GM19023 (cell line): ENCODE measurements at regions not wholly inside any gene's neighbourhood (a gene's known extent, or its start where the extent isn't known, plus 50 kb on each side); places are given as distances from the start of the nearest gene placed in this dataset.

Source experiments
- ATAC-seq: cut with Tn5 transposase; IDR thresholded peaks from one replicate; pipeline ENCODE4 v1.9.1; 2021; ENCODE audit warnings: mild to moderate bottlenecking, moderate library complexity; ENCODE audit not compliant: unreplicated experiment

DNA sequence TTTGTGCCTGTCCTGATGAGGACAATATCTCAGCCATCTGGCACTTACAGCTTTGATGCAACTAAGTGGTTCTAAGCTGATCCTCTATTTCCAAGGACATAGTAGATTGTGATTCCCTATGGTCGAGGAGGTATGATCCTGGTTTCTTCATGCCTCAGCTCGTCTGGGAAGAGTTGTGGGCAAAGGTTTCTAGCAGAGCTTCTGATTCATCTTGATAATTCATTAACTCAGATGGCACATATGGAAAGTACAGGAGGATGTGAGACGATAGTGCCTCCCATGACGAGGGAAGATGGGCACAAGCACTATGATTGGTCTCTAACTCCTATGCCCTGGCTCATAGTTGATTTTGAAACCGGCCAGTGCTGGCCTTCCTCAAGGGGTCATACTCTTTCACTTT lies 334.2 kb upstream of the SEMA6D start:
- ATAC-seq, result no peak

DNA sequence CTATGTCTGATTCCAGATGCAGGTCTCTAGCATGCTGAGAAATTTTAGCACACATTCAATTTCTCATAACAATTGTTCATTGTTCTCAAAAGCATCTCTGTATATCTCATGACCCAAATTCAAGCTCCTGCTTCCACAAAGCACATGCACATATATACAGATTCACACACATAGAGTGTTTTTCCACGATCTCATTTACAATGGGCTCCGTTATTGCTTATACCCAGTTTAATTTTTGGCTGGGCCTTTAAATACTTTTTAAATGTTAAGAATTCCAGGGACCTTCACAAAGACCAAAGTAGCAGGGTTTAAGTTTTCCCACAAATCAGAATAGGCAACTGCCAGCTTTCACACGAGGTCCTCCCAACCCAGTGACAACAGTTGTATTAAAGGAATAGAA lies 333.5 kb upstream of the SEMA6D start:
- ATAC-seq, result no peak

DNA sequence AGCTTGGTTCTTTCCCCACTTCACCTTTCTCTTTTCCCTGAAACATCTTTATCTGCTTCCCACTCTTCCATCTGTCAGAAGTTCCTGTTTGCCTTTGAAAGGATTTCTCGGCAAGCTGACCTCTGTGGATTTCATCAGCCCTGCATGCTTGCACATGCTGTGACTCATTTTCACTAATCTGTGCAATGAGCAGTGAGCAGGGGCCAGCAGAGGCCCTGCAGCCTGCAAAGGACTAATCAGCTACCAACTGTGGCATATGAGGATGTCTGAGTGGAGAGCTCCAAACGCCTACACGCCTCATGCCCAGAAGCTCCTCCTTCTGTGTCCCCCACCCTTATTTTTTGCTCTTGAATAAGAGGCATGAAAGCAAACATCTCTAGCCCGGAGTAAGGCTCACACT lies 333.0 kb upstream of the SEMA6D start:
- ATAC-seq, result no peak

DNA sequence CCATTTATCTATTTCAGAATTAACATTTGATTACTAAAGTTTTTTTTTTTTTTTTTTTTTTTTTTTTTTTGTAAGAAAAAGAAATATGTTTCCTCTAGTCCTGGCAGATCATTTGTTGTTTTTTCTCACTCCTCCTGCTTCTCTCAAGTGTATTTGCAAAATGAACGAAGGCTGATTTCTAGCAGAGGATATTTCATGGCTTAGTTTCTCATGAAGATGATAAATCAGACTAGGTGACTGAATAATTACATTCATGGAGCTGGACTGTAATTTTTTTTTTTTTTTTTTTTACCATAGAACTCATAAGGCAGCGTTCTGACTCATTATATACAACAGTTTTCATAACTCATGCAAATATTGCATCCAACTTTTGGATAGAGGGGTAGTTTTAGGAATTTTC lies 332.5 kb upstream of the SEMA6D start:
- ATAC-seq, result no peak

DNA sequence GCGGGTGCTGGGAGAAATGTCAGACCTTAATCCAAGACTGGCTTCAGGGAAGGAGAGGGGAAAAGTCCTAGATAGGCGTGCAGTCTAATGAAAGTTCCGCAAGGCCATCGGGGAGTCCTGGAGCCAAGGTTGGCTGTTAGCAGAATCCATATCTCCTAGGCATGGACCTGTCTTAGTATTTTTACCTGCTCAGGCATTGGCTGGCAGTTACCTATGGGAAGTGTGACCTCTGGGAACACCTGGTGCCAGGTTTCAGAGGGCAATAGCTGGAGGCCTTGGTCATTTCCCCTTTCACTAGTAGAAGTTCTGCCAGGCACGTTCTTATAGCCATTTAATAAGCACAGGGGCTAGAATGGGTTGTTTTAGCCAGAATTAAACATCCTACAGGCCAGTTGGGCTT lies 330.8 kb upstream of the SEMA6D start:
- no peak for ATAC-seq

DNA sequence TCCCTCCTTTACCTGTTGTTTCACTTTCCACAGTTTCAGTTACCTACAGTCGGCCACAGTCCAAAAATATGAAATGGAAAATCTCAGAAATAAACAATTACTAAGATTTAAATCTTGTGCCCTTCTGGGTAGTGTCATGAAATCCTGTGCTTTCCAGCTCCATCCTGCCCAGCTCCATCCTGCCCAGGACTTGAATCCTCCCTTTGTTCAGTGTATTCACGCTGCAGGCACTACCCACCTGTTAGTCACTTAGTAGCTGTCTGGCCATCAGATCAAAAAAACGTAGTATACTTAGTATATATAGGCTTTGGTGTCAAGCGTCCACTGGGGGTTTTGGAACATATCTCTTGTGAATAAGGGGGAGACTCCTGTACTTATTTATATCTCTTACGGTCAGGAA lies 329.0 kb upstream of the SEMA6D start:
- ATAC-seq, result no peak

DNA sequence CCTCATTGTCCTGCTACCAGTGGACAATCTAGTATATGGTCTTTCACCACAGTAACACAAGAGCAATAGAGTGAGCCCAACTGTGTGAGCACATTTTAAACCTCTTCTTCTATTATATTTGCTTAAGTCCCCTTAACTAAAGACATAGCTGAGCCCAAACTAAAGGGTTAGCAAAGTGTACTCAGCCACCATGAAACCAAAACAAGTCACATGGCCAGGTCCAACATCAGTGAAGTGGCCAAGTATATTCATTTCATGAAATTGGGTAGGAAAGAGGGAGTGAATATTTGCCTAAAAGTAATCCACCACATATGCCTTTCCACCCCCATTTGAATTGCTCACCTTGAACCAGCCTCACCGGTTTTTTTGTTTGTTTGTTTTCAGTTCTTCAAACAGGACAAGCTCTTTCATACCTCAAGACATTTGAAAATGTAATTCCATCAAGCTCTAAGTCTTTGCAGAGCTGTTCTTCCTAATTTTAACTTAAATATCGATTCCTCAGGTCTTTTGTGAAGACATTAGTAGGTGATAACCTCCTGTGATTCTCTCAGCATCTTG lies 327.0 kb upstream of the SEMA6D start:
- no peak for ATAC-seq

DNA sequence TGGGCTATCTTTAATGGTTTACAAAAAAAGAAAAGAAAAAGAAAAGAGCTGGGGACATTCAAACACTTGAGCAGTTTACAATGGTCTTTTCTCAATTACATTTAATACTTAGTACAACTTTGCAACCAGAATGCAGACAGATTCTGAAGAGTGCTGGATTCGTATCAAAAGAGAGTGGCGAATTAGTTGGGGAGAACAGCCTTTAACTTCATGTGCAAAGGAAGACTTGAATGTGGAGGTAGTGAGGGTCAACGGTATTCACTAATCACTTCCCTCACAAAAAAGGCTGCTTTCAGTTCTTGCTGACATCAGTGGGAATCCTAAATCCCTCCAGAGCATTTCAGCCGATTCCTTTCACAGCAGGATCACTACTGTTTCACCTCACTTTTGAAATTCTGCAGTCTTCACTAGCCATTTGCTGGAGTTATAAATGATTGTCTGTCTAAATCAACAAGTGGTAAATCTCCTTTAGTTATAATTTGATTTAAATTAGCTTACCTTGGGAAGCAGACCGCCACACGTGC lies 323.0 kb upstream of the SEMA6D start:
- ATAC-seq, result no peak

DNA sequence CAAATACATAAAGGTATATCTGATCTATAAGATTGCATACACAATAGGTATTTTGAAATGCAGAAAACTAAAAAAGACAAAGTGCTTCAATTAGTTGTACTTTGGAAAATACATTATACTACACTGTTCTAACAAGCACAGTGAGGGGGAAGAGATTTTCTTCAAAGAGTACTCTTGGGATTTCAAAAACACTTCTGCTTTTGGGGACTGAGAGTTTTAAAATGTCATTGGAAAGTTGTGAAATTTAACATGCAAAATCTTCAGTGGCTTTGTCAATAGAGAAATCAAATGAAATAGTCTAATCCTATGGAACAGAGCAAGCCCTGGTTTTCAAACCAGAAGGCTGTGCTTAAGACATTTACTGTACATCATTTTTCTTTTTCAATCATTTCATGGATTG lies 322.2 kb upstream of the SEMA6D start:
- no peak for ATAC-seq

DNA sequence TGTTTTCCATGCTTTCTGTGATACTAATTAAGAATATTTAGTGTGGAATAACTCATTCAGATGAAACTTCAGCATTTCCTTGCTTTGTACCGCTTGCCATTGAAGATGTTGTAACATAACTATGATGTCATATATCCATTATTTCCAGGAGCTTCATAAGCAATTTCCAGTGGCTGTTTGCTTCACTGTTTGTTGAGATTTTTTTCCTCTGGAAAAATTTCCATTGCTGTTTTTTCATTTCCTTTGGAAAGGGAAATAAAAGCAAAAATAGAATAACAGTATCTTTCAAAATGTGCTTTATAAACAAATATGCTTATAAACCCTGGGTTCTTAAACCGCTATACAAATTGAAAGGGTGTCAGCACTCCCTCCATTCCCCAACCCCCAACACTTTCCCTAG lies 319.6 kb upstream of the SEMA6D start:
- ATAC-seq, result no peak

DNA sequence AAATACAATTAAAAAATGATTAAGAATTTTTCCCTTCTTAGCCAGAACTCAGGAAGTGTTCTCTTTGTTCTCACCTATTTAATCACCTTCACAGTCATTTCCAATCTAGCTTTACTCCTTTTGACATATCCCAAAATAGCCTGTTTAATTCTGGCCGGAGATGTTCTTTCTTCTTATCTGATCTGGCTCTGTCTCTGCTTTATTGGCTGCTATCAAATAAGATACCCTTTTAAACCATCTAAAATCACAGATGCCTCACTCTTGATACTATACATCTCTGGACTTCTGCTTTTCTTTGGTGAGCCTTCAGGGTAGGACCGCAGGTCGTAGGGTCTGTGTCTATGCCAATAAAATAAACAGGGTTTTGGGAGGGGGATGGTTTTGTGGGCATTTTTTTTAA lies 319.2 kb upstream of the SEMA6D start:
- ATAC-seq, result no peak

DNA sequence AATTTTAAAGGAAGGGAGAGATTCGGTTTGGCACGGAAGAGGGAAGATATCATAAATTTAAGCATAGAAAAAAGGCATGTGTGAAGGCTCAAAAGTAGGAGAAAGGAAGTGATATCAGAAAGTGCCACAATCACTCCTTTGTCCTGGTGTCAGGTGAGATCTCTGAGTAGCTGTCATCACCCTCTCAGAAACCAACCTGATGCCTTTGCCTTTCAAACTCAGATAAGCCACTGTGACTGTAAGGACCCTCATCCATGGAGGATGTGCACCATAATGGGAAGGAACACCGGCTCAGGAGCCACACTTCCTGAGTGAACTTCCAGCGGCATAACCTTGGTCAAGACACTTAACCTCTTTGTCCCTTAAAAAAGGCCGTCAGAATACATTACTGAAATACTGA lies 318.7 kb upstream of the SEMA6D start:
- ATAC-seq, result no peak

DNA sequence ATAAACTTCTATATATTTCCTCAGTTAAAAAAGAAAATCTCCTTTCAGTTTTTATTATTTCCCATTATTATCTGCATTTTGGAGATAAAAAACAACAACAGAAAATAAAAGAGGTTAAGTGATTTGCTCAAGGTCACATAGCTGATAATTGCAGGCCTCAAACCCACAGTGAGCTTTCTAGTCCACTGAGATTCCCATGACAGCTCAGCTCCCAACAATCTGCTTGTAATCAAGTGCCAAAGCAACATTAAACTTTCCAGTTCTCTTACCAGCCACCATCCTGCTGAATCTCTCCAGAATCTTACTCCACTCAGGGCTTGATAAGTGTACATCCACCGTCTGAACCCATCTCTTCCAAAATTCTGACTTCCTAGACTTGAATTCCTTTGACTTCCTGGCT lies 318.2 kb upstream of the SEMA6D start:
- ATAC-seq, result no peak

DNA sequence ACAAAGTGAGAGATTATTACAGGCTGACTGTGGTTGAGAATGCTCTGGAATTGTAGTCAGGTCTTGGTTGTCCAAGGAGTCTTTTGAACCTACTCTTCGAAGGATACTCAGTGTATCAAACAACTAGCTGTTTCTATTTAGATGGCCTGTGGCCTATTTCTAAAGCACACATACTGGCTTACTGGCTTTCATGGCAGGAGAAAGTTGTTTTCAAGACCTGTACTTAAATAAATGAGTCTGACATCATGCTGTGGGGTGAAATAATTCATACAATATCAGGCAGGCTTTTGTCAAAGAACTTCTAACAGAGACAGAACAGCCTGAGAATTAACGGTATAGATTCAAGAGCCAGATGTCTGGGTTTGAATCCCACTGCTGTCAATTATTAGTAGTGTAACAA lies 316.7 kb upstream of the SEMA6D start:
- ATAC-seq, result no peak

DNA sequence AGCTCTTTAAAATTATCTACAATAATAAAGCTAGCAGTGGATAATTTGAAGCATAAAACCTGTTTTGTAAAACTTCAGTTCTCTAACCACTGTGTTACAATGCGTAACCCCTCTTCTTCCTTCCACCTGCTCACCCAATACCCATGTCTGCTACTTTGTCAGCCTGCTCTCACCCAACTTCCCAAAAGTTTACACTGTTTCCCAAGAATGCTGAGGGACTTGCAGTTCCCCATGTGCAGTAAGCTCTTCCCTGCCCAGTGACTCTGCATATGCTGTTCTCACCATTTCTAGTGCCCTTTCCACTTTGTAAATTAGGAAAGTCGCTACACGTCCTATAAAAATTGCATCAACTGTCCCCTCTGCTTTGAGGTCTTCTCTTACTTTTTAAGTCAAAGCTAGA lies 315.9 kb upstream of the SEMA6D start:
- ATAC-seq, result no peak

DNA sequence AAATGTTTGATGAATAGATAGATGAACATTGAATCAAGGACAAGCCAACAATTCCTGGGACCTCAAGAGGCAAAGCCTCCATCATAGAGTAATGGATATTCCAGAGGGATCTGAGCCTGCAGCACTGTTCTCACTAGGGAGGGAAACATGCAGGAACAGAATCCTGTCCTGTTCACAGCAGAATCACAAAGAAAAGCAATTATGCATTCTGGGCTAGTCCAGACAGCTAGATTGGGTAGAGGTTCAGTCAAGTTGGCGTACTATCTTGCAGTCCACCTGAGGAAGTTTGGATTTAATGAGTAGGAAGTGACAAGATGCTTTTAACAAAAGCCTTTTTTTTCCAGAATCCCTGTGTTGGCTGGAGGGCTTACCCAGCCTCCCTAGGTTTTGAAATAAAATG lies 314.5 kb upstream of the SEMA6D start:
- ATAC-seq, result no peak

DNA sequence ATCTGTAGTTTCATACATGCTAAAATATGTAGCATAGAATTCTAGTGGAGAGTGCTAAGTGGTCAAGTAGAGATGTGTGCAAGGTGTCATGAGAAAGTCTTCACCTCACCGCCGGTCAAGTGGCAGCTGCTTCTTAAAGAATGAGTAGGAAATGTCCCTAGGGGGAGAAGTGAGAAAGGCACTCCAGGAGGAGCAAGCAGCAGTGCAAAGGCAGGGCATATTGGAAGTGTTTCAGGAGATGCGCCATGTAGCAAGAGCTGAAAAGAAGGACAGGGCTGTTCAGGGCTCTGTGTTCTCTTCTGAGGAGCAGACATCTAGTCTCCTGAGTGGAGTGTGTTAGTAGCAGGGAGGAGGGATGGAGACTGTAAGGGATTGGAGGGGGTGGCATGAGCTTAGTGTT lies 312.4 kb upstream of the SEMA6D start:
- no peak for ATAC-seq

DNA sequence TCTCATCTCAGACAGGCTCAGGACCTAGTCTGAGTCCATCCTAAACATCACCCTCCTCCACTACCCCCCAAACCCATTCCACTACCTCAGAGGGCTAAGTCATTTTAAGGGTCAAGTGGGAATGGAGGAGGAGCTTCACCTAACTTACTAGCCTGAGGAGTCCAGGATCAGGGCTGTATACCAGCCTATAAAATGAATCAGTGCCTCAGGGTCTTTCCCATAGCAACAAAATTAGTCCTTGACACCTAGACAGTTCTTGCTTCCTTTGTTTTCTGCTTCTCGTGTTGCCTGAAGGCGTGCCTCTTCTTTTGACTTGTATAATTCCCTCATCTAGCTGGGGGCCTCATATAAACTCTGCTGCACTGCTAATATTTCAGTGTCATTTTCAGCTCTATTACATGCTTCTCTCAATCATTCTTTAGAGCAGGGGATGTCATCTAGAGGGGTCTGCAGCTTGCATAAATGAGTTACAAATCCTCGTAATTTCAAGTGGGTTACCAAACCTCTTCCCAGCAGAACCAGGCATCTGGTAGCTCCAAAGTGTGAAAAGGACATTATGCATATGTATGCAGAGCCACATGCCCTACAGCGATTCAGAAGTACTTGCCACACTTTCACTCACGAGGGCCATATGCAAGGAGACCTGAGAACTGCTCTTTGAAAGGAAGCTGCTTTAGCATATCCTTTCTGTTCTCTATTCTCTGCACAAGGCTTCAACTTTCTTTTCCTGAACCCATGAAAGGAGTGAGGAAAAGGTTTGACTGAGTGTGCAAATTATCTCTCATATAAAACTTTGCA lies 311.7 kb upstream of the SEMA6D start:
- ATAC-seq, result no peak

DNA sequence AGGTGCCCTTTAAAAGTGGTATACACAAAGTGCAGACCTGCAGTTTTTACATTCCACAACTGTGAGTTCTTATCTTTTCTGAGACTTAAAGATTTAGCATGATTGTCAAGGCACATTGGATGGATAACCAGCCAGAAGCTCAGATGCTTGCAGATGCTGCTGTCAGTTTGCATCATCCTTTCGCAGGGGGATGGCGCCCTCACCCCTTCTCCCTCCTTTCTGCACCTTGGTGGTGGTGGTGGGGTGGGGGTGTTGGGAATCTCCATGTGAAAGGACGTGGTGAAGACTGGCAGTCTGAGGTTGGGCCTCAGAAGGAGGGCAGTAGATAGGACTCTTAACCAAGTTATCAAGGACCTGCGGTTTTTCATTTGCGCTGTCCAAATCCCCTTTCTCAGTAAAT lies 309.6 kb upstream of the SEMA6D start:
- no peak for ATAC-seq

DNA sequence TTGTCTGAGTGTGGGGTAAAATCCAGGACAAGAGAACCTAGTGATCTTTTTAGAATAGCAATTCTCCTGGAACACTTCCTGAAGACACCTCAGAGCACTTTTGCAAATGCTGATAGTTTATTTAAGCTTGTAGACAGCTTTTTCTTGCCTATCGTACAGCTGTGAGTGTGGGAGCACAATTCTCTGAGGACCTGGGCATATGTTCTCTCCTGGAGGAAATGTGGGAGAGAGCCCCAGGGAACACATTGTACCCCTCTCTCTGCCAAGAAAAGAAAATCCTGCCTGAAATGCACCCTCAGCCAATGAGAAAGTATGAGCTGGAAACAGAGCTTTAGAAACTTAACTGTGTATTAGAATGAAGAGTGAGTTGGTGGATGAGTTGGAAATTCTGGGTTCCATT lies 308.3 kb upstream of the SEMA6D start:
- no peak for ATAC-seq

DNA sequence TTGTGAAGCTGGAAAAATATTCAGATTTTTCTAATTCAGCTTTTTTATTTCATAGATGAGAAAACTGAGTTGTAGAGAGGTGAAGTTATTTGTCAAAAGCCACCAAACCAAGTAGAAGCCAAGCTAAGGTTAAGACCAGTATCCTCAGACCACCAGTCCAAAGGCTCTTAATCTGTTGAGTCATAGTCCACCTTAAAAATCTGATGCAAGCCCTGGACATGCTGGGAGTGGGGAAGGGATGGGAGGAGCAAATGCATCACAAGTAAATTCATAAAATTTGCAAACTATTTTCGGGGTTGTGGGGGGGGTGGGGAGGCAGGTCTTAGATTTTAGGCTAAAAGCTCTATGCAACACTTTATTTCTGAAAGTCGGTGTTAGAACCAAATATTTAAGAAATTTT lies 307.7 kb upstream of the SEMA6D start:
- ATAC-seq, result no peak

DNA sequence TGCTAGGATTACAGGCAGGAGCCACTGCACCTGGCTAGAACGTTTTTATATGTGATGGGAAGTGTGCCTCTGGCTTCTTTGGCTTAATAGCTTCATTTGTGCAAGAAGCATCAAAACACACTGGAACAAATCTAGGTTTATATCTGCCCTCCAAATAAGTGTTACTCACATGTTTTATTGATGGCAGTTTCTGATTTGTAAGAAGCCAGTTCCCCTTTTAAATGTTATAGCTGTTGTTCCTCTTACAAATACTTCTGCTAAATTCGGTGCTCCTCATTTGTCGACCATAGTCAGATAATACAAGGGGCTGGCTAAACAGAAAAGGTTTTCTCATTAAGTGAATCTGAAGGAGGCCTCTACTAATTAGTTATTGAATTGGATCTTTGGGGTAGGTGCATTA lies 307.1 kb upstream of the SEMA6D start:
- ATAC-seq, result no peak

DNA sequence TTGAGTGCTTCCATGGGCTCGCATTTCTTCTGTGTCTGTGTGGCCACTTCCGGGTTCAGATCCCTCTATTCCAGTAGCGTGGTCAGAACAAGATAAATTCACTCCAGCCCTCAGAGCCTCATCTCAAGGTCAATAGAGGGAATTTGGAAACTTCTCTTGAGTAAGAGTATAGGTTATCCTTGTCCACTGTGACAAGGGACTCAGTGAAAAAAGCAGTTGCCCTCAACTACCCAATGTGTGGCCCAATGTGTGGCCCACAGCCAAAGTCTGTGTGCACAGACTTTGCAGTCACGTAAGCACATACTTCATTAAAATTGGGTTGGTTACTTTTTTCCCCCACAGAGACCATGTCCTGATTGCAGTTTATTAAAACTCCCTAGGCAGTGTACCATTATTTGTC lies 305.6 kb upstream of the SEMA6D start:
- ATAC-seq, result no peak
